ENCODE measurements at regions not wholly inside any gene's neighbourhood (a gene's known extent, or its start where the extent isn't known, plus 50 kb on each side); places are given as distances from the start of the nearest gene placed in this dataset.
"Not testable (repeated sequence)": the region's sequence is repeated elsewhere in the genome, so short reads cannot be mapped to it uniquely, and the experiment has no call there.

DNA sequence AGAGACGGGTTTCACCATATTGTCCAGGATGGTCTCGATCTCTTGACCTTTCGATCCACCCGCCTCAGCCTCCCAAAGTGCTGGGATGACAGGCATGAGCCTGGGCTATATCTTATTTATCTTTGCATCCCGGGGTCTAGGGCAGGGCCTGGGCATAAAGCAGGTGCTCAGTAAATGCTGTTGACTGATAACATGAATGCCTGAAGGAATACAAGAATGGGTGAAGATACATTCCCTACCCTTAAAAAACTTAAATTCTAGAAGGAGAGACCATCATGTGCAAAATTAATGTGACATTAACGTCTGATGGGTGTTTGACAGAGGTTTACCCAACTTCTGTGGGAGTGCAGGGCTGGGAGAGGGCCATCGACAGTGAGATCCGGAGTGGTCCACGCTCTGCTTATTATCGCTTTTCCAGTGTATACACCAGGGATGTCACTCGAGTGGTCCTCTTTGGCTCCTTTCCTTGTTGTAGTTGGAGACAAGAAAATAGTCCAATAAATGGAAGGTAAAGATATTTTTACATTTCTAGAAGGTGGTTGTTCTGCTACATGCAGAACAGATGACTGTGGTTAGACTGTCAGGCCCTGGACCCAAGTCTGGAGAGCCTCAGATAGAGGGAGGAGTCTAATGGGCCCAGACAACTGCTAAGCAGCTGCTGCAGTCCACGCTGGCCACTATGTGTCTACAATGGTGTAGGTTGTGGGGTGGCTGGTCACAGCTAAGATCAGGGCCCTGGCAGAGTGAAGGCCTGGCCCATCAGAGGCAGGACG, 131.7 kb downstream of the MYCN start:
- no peak for DNase-seq

DNA sequence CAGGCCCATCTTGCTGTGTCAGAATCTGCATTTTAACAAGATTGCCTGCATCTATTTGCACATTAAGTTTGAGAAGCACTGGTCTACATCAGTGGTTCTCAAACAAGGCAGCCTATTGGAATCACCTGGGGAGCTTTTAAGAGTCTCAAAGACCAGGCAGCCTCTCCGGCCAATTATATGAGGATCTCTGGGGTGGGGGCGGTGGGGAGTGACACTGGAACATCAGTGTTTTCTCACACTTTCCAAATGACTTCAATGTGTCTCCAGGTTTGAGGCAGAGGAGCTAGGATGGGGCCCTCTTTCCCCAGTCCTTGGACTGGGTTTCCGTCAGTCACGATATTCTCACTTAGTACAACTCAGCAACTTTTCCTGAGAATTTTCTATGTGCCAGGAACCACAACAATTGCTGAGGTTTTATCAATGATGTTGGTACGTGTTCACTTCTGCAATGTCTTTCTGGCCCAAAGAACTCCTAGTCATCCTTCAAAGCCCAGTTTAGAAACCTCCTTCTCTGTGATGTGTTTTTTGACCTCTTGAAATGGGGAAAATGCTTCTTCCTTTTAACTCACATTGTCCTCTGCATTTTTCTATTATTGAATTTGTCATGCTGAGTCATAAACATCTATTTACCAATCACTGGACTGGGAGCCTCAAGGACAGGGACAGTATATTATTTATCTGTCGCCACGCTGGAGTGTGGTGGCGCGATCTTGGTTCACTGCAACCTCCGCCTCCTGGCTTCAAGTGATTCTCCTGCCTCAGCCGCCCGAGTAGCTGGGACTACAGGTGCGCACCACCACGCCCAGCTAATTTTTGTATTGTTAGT, 130.9 kb downstream of the MYCN start:
- no peak for DNase-seq

DNA sequence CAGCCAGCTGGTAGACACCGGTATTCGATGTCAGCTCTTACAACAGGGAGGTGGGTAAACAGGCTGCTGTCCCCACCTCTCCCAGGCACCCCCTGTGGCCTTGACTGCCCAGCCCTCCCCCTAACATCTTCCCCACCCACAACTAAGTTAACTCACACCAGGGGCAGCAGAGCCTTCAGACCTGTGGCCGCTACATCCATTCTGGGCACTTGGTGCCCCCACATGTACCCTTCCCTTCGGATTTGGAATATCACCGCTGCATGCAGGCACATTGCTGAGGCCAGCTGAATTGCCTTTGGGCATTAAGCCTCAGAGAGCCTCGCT, 130.3 kb downstream of the MYCN start:
- peak; percentile 55 for DNase-seq

DNA sequence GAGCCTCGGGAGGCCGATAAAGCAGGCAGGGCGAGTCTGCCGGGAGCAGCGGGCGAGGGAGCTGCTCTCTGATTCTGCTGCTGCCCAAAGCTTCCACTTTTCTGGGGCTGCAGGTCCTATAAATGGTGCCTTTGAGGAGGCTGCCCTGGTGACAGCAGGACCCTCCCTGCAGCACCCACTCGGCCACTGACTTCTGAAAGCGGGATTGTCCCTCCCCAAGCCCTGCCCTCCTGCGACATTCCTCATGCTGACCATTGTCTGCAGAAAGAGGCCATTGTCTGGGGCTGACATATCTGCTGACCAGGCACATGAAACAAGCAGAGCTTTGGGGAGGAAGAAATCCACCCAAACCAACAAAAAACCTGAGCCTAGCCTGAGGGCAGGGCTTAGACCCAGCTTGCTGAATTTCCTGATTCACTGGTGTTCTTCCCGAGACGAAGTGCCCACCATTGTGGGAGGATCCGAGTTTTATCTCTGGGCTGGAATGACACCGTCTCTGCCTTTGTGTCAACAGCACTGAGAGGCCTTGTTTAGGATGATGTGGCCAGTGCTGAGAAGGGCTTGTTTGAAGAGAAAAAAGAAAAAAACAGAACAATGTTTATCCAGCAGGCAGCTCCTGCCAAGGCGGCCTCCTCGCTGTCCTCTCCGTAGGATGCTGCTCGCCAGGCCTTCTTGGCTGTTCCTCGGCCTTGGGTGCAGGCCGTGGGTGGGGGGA, 129.7 kb downstream of the MYCN start:
- peak; percentile 90 for DNase-seq

DNA sequence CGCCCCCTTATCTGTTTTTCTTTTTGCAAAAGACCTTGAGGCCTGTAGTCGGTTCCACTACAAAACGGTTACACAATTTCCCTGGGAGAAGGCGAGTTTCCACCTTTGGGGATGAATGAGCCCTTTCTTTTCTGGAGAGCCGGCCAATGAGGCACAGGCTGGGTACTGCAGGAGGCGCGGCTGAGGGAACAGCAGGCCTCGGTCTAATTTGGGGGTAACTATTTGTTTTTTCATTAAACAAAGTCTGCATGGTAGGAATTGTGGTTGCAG, 129.2 kb downstream of the MYCN start:
- no peak for DNase-seq

DNA sequence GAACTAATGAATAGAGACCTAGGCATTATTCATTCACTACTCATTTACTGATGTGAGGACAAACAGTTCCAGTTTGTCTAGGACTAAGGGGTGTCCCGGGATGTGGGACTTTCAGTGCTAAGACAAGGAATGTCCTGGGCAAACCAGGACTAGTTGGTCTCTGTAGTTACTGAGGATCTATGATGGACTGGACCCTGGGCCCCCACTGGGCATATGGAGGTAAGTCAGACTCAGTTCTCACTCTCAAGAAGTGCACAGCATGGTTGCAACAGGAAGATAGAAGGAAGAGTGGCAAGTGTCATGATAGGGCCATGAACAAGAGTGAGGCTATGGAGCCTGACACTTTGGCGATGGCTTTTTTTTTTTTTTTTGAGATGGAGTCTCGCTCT, 128.2 kb downstream of the MYCN start:
- DNase-seq: no peak

DNA sequence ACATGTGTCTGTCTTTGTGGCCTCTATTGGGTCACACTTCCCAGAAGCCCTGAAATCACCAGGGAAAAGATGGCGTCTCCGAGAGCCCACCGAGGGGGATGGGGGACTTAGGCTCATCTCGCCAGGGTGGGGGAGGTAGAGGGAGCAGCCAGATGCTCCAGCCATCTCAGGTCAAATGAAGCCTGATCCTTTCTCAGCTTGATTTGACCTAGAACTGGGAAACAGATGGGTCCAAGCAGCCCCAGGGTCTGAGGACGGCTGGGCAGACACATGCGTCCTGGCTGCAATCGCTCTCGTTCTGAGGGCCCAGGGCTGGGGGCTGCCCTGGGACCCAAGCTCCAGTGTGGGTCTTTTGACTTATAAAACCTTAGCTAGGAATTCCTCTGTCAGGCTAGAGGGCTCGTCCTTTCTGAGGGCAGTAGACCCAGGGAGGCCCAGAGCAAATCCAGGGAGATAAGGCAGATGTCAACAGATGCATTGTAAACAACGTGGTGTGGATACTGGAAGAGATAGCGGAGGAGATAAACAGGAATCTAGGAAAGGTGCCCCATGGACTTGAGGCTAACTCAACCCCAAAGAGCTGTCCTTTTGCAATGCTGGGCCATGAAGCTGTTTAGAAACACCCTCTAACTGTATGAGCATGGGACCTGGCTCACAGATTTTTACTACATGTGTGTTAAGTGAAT, 127.7 kb downstream of the MYCN start:
- no peak for DNase-seq

DNA sequence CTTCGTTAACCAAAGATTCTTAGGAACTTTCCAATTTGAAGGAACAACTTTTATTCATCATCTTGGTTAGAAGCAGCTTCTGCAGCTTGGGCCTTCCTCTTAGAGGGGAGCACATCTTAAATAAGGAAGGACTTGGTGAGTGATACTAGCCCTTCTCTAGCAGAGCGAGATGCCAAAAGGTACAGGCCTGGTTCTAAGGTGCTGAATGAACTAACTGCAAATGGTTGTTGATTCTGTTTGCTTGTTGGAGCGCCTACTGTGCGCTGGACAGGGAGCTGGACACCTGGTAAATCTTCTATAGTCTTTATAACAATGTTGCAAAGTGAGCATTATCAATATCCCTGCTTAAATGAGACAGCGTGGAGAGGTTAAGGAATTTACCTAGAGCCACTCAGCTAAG, 127.1 kb downstream of the MYCN start:
- DNase-seq: no peak

DNA sequence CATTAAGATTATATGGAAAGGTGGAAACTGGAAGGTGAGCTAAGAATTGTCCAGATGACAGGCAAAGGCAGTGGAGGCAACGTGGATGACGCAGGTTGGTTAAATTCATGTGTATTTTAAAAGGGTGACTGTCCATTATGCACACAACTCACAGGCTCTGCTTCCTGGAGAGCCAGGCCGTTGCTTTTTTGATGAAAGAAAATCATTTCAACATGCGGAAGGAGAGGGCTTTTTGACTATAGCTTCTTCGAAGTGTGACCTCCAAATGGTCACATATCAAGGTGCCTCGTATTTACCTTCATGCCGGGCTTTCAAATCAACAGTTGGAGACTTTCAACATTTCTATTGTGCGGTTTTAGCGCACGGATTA, 126.7 kb downstream of the MYCN start:
- no peak for DNase-seq

DNA sequence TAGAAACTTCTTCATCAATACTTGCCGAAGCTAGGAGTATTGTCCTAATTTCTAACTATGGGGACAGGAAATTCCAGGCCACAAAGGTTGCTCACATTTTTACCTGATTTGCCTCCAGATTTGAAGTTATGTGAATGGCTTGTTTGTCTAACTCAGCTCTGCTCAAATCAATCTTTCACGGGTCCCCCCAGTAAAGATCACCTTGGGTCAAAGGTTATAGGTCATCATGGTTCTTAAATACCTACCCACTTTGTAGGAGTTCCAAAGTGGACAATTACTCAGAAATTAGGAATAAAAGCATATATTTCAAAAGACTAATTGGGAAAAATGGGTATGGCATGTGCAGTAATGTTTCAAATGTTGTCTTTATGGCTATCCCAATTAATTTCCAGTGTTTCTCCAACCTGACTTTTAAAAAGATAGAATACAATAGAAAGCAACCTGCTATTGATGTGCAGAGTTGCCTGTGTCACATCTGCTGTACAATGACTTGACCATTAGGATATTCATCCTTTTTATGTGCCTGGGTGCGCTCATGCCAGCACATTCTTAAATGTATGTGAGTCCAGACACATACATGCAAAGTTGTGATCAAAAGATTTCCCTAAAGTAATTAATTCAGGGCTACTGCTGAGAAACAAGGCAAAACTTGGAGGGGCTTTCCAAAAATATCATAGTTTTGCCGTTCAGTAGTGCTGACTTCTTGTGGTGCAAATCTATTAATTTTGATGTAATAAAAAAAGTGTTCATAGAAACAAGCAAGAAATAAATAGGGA, 126.1 kb downstream of the MYCN start:
- DNase-seq: no peak

DNA sequence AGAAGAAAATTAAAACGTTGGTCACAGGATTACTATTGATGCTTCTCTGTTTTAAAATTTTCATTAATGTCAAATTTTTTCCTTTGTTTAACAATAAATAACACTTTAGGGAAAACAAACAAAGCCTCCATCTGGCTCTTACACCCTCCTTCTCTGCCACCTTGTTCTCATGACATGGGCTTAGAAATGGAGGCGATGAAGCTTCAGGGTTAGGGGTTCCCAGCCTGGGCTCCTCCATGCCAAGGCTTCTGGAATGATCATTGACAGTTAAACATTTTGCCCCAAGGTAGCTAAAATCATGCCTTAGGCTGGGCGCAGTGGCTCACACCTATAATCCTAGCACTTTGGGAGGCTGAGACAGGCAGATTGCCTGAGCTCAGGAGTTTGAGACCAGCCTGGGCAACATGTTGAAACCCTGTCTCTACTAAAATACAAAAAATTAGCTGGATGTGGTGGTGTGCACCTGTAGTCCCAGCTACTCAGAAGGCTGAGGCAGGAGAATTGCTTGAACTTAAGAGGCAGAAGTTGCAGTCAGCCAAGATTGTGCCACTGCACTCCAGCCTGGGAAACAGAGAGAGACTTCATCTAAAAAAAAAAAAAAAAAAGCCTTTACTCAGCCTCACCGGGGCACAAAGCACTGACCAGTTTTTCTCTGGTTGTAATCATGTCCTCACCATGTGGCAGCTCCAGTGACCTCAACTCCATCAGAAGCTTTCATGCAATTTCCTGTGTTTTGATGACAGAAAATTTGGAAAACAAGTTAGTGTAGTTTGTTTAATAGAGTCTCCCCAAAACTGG, 125.1 kb downstream of the MYCN start:
- not testable (repeated sequence) for DNase-seq

DNA sequence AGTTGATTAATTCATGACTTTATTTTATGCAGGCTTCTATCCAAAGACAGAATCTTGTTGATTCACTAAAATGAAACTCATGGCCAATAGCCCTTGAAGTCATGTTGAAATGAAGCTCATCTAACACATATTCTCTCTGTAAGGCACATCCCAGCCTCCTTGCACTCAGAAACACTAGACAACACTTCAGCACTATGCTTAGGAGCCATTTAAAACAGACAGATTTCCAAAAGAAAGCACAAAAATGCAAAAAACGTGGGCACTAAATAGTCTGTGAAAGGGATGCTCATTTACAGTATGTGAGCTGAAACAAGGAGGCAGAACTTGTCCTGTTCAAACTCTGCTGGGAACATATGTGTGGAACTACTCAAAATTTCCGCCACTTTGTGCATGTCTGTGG, 124.4 kb downstream of the MYCN start:
- DNase-seq: no peak

DNA sequence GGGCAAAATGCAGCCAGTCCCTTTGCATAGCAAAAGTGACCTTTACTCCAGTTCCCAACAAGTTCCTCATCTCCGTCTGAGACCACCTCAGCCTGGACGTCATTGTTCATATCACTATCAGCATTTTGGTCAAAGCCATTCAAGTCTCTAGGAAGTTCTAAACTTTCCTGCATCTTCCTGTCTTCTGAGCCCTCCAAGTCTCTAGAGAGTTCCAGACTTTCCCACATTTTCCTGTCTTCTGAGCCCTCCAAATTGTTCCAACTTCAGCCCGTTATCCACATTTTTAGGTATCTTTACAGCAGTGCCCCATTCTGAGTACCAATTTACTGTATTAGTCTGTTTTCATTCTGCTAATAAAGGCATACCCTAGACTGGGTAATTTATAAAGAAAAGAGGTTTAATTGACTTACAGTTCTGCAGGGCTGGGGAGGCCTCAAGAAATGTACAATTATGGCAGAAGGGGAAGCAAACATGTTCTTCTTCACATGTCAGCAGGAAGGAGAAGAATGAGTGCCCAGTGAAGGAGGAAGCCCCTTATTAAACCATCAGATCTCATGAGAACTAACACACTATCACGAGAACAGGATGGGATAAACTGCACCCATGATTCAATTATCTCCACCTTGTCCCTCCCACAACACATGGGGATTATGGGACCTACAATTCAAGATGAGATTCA, 123.7 kb downstream of the MYCN start:
- no peak for DNase-seq

DNA sequence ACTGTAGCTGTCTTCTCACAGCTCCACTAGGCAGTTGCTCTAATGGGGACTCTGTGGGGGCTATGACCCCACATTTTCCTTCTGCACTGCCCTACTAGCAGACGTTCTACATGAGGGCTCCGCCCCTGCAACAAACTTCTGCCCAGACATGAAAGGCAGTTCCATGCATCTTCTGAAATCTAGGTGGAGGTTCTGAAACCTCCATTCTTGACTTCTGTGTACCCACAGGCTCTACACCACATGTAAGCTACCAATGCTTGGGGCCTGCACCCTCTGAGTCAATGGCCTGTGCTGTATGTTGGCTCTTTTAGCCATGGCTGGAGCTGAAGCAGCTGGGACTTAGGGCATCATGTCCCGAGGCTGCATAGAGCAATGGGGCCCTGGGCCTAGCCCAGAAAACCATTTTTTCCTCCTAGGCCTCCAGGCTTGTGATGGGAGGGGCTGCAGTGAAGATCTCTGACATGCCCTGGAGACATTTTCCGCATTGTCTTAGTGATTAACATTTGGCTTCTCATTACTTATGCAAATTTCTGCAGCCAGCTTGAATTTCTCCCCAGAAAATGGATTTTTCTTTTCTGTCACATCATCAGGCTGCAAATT, 123.0 kb downstream of the MYCN start:
- DNase-seq: no peak

DNA sequence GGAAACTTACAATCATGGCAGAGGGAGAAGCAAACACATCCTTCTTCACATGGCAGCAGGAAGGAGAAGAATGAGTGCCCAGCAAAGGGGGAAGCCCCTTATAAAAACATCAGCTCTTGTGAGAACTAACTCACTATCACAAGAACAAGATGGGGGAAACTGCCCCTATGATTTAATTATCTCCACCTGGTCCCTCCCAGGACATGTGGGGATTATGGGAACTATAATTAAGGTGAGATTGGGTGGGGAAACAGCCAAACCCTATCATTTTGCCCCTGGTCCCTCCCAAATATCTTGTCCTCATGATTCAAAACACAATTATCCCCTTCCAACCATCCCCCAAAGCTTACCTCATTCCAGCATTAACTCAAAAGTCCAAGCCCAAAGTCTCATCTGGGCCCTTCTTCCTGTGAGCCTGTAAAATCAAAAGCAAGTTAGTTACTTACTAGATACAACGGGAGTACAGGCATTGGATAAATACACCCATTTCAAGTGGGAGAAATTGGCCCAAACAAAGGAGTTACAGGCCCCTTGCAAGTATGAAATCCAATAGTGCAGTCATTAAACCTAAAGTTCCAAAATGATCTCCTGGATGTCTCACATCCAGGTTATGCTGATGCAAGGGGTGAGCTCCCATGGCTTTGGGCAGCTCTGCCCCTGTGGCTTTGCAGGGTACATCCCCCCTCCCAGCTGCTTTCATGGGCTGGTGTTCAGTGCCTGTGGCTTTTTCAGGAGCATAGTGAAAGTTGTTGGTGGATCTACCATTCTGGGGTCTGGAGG, 122.3 kb downstream of the MYCN start:
- no peak for DNase-seq

DNA sequence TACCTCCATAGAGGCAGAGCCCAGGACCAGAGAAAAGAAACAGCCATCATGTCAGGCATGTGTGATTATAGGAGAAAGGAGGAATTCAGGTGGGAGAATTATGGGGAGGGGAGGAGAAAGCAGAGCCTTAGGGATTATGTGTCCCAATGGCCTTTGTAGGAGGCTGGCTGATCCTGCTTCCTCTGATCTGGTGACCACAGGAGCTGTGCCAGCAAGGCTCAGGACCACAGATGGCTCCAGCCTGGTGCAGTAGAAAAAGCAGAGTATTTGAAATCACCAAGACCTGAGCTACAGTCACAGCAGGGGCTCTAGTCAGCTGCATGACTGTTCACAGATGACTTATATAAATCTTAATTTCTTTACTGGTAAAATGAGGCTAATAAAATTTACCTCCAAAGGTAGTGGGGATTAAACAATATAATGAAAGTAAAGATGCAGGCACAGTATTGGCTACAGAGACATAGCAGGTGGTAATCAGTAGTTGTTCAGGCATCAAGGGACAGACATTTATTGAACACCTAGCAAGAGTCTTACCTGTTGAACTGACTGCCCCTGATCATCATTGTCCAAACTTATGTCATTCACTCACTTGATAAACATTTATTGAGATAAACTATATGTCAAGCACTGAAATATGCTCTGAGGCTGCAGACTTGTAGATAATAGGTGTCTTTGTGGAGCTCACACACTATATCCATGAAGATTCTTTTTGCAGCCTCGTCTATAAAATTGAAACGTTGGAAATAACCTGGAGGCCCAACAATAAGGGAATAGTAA, 121.3 kb downstream of the MYCN start:
- DNase-seq: no peak

DNA sequence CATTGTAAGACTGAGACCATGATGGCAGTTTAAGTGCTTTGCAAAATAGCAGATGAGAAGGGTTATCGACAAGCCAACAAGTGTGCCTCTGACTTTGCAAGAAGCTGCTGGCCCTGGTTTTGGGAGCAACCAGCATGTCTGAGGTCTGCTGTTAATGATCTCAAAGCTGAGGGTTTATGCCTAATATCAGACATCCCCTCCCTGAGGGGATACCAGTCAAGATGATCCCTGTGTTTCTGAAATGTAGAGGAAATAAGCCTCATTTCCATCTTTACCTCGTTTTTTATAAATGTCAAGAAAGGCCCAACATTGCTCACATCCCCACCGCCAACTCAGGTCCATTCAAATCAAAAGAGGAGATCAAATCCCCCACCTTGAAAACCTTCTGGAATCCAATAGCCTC, 120.6 kb downstream of the MYCN start:
- DNase-seq: no peak

DNA sequence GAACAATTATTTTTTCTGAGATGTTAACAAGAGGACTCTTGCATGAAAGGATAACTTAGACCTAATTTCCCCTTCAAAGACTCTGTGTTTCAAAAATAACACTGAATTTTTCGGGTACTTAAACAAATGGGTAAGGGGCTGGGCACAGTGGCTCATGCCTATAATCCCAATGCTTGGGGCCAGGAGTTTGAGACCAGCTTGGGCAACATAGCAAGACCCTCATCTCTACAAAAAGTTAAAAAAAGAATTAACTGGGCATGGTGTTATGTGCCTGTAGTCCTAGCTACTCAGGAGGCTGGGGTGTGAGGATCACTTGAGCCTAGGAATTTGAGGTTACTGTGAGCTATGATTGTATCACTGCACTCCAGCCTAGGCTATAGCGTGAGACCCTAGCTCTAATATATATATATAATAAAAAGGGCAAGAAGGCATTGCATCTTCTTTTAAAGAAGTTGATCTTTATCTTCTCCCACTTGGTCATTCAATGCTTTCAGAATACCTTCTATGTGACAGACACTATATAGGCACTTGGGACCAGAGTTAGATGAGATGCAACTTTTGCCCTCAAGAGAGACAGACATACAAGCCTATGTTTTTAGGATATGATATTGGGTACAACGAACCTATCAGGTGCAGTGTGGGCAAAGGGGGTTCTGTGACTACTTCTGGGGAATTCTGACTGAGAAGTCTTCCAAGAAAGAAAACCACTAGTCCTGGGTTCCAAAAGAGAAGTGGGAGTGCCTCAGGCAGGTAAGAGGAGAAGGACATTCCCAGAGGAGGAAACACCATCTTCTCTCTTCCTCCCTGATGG, 120.0 kb downstream of the MYCN start:
- no peak for DNase-seq

Data from midbrain (tissue), 1 donor.